RCC 7860 (cell line): ENCODE measurements at regions not wholly inside any gene's neighbourhood (a gene's known extent, or its start where the extent isn't known, plus 50 kb on each side); places are given as distances from the start of the nearest gene placed in this dataset.
A peak's percentile ranks its signal among the peaks of the same experiment; 100 is the strongest.
"Not testable (repeated sequence)": the region's sequence is repeated elsewhere in the genome, so short reads cannot be mapped to it uniquely, and the experiment has no call there.

Source experiments
- DNase-seq: peaks from one replicate; pipeline ENCODE4 v3.0.0-alpha.2; 2015; ENCODE audit warnings: low spot score
- FAIRE-seq: peaks from 2 replicates; lab custom pipeline; 2012; peaks lifted over from hg19 to GRCh38; lab: Jason Lieb, UNC

DNA sequence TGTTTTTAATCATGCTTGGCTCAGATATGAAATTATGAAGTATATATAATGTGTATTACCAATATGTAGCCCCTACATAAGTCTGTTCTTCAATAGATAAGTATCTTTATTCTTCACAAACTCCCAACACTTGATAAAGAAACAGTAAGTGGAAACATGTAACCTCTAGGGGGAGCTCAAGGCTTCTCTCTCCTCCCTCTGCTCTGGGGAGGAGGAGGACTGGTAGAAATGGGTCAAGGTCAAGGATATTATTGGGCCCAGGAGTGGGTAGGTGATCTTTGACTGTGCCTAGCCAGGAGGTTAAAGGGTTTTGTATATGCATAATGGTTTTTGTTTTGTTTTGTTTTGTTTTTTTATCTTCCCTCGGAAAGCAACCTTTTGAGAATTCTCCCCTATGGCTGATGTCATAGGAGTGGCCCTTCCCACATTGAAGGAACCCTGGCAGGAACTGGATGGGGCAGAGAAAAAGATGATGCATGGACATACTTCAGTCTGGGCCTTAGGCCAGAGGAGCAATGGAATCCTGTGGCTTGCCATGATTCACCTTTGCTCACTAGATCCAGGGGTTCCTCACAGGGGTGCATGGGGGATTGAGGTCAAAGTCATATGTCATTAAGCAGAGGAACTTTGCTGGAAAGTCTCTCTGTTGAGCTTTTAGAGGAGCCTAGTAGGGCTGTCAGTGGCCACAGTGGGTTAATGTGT is 460.3 kb downstream of the MID1IP1 start:
- FAIRE-seq (peak; percentile 97), DNase-seq (peak; percentile 79)

- FAIRE-seq (no peak), DNase-seq (no peak)
Observed at GRCh38 chrX:39262641-39263040, 461.4 kb downstream of the MID1IP1 start.

DNA sequence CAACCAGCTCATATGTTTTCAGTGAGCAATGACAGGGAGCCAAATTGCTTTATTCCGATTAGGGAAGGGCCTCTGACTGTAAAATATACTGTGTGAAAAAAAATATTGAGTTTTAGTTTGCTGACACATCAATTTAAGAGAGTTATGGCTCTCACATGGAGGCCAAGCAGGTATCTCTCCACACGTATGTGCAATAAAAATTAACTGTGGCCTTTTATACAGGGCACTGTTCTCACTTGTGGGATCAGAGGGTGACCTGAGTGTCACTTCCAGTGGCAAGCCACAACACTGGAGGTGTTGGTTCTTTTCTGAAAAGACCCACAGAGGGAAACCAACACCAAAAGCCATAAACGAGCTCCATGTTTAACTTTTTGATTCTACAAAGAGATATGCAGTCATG is 462.8 kb downstream of the MID1IP1 start:
- no peak for DNase-seq
- no peak for FAIRE-seq

GRCh38 chrX:39267176-39267575 is 465.9 kb downstream of the MID1IP1 start:
- no peak for DNase-seq
- no peak for FAIRE-seq

DNA sequence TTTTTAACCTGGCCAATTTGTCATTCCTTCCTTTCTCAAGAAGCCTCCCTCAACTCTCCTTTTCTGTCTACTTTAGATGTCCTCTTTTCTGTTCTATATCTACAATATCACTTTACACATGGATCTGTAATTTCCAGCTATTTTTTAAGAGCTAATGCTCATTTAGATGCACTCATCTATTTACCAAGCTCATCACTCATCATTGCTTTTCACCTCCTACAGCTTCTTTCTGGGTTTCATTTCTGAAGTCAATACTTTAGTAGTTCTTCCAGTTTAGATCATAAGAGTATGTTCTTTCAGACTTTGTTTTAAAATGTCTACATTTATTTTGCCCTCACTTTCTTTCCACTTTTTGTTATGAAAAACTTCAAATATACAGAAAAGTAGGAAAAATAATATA is 466.9 kb downstream of the MID1IP1 start:
- DNase-seq = no peak
- FAIRE-seq = no peak

DNA sequence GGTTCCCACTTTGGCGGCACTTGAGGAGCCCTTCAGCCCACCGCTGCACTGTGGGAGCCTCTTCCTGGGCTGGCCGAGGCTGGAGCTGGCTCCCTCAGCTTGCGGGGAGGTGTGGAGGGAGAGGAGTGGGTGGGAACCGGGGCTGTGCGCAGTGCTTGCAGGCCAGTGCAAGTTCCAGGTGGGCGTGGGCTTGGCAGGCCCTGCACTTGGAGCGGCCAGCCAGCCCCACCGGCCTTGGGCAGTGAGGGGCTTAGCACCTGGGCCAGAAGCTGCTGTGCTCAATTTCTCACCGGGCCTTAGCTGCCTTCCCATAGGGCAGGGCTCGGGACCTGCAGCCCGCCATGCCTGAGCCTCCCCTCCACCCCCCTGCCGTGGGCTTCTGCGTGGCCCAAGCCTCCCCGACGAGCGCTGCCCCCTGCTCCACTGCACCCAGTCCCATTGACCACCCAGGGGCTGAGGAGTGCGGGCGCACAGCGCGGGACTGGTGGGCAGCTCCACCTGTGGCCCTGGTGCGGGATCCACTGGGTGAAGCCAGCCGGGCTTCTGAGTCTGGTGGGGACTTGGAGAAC is 474.3 kb downstream of the MID1IP1 start:
- FAIRE-seq = no peak
- no peak for DNase-seq

DNA sequence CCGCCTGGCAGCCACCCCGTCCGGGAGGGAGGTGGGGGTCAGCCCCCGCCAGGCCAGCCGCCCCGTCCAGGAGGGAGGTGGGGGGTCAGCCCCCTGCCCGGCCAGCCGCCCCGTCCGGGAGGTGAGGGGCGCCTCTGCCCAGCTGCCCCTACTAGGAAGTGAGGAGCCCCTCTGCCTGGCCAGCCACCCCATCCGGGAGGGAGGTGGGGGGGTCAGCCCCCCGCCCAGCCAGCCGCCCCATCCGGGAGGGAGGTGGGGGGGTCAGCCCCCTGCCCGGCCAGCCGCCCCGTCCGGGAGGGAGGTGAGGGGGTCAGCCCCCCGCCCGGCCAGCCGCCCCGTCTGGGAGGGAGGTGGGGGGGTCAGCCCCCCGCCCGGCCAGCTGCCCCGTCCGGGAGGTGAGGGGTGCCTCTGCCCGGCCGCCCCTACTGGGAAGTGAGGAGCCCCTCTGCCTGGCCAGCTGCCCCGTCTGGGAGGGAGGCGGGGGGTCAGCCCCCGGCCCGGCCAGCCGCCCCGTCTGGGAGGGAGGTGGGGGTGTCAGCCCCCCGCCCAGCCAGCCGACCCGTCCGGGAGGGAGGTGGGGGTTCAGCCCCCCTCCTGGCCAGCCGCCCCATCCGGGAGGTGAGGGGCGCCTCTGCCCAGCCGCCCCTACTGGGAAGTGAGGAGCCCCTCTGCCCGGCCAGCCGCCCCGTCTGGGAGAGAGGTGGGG is 476.6 kb downstream of the MID1IP1 start:
- FAIRE-seq, DNase-seq: not testable (repeated sequence)

DNA sequence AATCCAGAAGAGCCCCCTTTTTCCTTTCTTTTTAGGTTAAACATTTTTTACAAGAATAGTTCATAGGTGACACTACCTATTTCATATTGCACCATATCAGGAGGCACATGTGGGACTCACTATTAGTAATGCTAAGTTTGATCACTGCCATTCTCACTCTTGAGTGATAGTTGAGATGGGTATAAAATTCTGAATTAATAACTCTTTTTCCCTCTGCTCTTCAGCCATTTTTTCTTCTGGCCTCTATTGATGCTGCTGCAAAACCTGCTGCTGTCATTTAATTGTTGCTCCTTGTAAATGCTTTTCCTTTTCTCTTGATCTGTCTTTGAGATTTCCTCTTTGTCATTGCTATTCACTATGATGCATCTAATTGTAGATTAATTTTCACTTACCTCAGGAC is 482.0 kb downstream of the MID1IP1 start:
- no peak for FAIRE-seq

GRCh38 chrX:39288592-39288991 is 487.3 kb downstream of the MID1IP1 start:
- DNase-seq (no peak), FAIRE-seq (no peak)

More for the DNA sequence above, 482.0 kb downstream of the MID1IP1 start:
- DNase-seq = no peak

DNA sequence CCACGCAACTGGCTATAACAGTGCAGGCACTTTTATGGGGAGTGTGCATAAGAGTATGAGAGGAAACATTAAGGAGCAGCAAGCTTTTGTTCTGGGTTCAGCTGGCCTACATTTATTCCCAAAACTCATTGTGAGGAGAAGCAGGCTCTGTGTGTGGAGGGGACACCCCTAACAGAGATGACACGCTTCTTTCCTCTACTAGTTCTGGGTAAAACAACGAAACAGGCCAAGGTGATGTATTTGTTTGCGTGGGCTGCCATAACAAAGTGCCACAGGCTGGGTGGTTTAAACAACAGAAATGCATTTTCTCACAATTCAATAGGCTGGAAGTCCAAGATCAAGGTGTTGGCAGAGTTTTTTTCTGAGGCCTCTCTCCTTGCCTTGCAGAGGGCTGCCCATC is 488.6 kb downstream of the MID1IP1 start:
- DNase-seq (no peak), FAIRE-seq (no peak)

GRCh38 chrX:39293203-39293602 is 491.9 kb downstream of the MID1IP1 start:
- no peak for DNase-seq
- no peak for FAIRE-seq

GRCh38 chrX:39296472-39296871 is 495.2 kb downstream of the MID1IP1 start:
- no peak for FAIRE-seq
- no peak for DNase-seq

GRCh38 chrX:39298821-39299220 is 497.6 kb downstream of the MID1IP1 start:
- FAIRE-seq (no peak), DNase-seq (no peak)

- FAIRE-seq (no peak), DNase-seq (no peak)
Observed at GRCh38 chrX:39299615-39300014, 498.4 kb downstream of the MID1IP1 start.

DNA sequence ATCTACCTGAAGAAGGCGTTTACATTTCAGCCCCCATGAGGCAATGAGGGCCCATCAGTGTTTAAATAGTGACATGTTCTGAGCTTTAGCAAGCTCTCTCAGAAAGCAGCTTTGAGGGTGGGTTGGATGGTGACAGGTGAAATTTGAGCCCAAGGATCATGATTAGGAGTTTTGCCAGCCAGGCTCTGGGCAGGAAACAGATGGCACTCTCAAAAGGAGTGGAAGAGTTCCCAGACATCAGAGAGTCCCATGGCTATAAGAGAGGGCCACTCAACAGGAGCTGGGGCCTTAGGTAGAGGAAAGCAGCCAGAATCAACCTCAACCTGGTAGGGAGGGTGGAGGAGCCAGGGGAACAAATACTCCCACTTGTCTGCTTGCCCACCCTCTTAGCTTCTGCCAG is 499.8 kb downstream of the MID1IP1 start:
- no peak for FAIRE-seq
- DNase-seq = no peak

- FAIRE-seq (no peak), DNase-seq (no peak)
Observed at GRCh38 chrX:39302838-39303237, 501.6 kb downstream of the MID1IP1 start.

- DNase-seq = no peak
- FAIRE-seq = no peak
Observed at GRCh38 chrX:39304746-39305145, 503.5 kb downstream of the MID1IP1 start.

DNA sequence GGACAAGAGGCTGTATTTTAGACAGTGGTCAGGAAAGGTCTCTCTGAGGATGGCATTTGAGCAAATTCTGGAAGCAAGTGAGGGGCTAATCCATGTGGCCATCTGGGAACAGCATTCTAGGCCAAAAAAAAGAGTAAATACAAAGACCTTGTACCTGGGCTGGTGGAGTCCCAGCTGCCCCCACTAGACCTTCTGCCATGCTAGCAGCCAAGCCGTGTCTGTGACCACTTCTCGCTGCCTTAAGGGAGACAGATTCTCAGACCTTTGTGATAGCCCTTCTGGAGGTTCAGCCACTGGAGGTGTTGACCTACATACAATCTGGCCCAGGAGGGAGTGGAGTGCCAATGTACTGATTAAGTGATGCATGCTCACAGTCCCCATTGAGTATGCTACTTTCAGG is 506.2 kb downstream of the MID1IP1 start:
- DNase-seq = no peak
- FAIRE-seq = no peak

GRCh38 chrX:39308126-39308525 is 506.9 kb downstream of the MID1IP1 start:
- DNase-seq (peak; percentile 25), FAIRE-seq (no peak)

- FAIRE-seq = no peak
- peak; percentile 3 for DNase-seq
Observed at GRCh38 chrX:39309018-39309635, 507.9 kb downstream of the MID1IP1 start.

DNA sequence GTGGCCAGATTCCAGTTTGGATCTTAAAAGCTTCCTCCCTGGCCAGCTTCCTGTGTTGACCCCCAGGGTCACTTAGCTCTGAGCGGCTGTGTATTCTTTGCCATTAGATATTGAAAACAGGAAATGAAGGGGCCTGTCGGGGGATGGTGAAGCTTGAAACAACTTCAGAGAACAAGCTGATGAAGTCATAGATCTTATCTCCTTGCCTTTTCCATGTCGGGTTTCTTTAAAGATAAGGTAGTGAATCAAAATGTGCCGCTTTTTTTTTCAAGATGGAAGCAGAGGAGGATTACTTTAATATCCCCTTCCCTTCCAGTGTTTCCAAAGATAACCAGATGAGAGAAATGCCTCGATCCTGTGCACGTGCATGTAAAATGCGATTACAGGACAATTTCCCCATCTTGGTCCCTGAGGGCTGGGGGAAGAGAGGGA is 508.5 kb downstream of the MID1IP1 start:
- FAIRE-seq = no peak
- DNase-seq = peak; percentile 4

DNA sequence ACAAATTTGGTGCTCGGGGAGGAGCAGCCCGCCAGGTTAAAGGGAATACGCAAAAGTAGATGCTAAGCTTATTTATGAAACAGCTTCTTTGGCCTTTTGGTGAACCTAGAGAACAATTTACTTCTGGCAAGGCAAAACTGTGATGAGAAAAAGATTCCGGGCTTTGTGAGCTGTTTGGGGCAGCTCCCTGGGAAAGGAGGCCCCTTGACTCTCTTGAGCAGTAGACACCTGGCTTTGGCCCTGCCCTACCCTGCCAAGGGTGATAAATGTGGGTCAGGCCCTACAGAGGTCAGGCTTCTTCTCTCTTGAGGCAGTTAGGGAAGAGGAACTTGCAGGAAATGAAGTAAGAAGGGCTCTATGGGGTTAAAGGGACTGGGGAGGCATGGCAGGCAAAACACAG is 509.6 kb downstream of the MID1IP1 start:
- FAIRE-seq (no peak), DNase-seq (no peak)
